ENCODE measurements at regions not wholly inside any gene's neighbourhood (a gene's known extent, or its start where the extent isn't known, plus 50 kb on each side); places are given as distances from the start of the nearest gene placed in this dataset.

- H3K4me1 Mint-ChIP-seq (ENCODE audit: low read depth) = no peaks in the 10 kb centered on the region
- Histone ChIP-seq H3K4me1 (ENCODE audit: insufficient read depth, low read length) (no peaks in the 10 kb centered on the region), H3K36me3 (ENCODE audit: insufficient read depth, low read length) (no peaks in the 10 kb centered on the region), H3K9me3 (ENCODE audit: control insufficient read depth in 1 of 2, insufficient read depth in 1 of 2, low read length in 2 of 2) (no peaks in the 10 kb centered on the region), H3K27me3 (ENCODE audit: control insufficient read depth in 1 of 2, insufficient read depth in 2 of 2, low read length in 2 of 2) (peaks cover 2 to 4% of the 10 kb centered on the region in 2 experiments), H3K27ac (ENCODE audit: low read depth in 1 of 2, low read length in 2 of 2) (no peak overlapping the region), H3K4me3 (ENCODE audit: low read length) (no peak overlapping the region)
- H3K9me3 Mint-ChIP-seq = no peaks in the 10 kb centered on the region
- no peaks in the 10 kb centered on the region for H3K36me3 Mint-ChIP-seq (ENCODE audit: low read depth)
- CTCF ChIA-PET = no interaction called here
- no peak for TF ChIP-seq CTCF (IDR thresholded peaks at IDR 0.05)
- intact Hi-C loops (cut with DNase I, micrococcal nuclease) = no loop called here
- H3K4me3 Mint-ChIP-seq = no peak overlapping the region
- DNase-seq = no peak
- peaks cover 15% of the 10 kb centered on the region for H3K27me3 Mint-ChIP-seq
- POLR2A ChIA-PET = no interaction called here
- H3K27ac Mint-ChIP-seq = no peak overlapping the region
- ATAC-seq (ENCODE audit: poor library complexity) = no peak
These were observed 56.8 kb upstream of the KCNMB2 start for GRCh38 chr3:178479446-178479845.

- Mint-ChIP-seq H3K4me3 (no peak overlapping the region), H3K4me1 (ENCODE audit: low read depth) (no peaks in the 10 kb centered on the region), H3K27me3 (peaks cover 13% of the 10 kb centered on the region), H3K36me3 (ENCODE audit: low read depth) (no peaks in the 10 kb centered on the region), H3K9me3 (no peaks in the 10 kb centered on the region), H3K27ac (no peak overlapping the region)
- H3K27ac ChIP-seq (ENCODE audit: low read depth in 1 of 2, low read length in 2 of 2) = no peak overlapping the region
- no peak for TF ChIP-seq CTCF (IDR thresholded peaks at IDR 0.05)
- H3K4me1 ChIP-seq (ENCODE audit: insufficient read depth, low read length) = no peaks in the 10 kb centered on the region
- no peak for ATAC-seq (ENCODE audit: poor library complexity)
- DNase-seq = no peak
- H3K9me3 ChIP-seq (ENCODE audit: control insufficient read depth in 1 of 2, insufficient read depth in 1 of 2, low read length in 2 of 2) = no peaks in the 10 kb centered on the region
- ChIA-PET CTCF (no interaction called here), POLR2A (no interaction called here)
- intact Hi-C loops (cut with DNase I, micrococcal nuclease) = no loop called here
- H3K36me3 ChIP-seq (ENCODE audit: insufficient read depth, low read length) = no peaks in the 10 kb centered on the region
- peaks cover 2 to 4% of the 10 kb centered on the region in 2 experiments for H3K27me3 ChIP-seq (ENCODE audit: control insufficient read depth in 1 of 2, insufficient read depth in 2 of 2, low read length in 2 of 2)
- H3K4me3 ChIP-seq (ENCODE audit: low read length) = no peak overlapping the region
These were observed 56.4 kb upstream of the KCNMB2 start for GRCh38 chr3:178479860-178480259.

GRCh38 chr3:178480274-178480673, 56.0 kb upstream of the KCNMB2 start:
- TF ChIP-seq CTCF (IDR thresholded peaks at IDR 0.05) = no peak
- Mint-ChIP-seq H3K9me3 (no peaks in the 10 kb centered on the region), H3K27ac (no peak overlapping the region), H3K4me3 (no peak overlapping the region), H3K36me3 (ENCODE audit: low read depth) (no peaks in the 10 kb centered on the region), H3K27me3 (peaks cover 13% of the 10 kb centered on the region), H3K4me1 (ENCODE audit: low read depth) (no peaks in the 10 kb centered on the region)
- Histone ChIP-seq H3K9me3 (ENCODE audit: control insufficient read depth in 1 of 2, insufficient read depth in 1 of 2, low read length in 2 of 2) (no peaks in the 10 kb centered on the region), H3K27ac (ENCODE audit: low read depth in 1 of 2, low read length in 2 of 2) (no peak overlapping the region), H3K4me3 (ENCODE audit: low read length) (no peak overlapping the region), H3K27me3 (ENCODE audit: control insufficient read depth in 1 of 2, insufficient read depth in 2 of 2, low read length in 2 of 2) (peaks cover 2 to 4% of the 10 kb centered on the region in 2 experiments), H3K36me3 (ENCODE audit: insufficient read depth, low read length) (no peaks in the 10 kb centered on the region), H3K4me1 (ENCODE audit: insufficient read depth, low read length) (no peaks in the 10 kb centered on the region)
- DNase-seq = no peak
- no peak for ATAC-seq (ENCODE audit: poor library complexity)
- intact Hi-C loops (cut with DNase I, micrococcal nuclease) = no loop called here
- ChIA-PET CTCF (no interaction called here), POLR2A (no interaction called here)
